Endothelial cell (in vitro differentiated cells): ENCODE measurements at regions not wholly inside any gene's neighbourhood (a gene's known extent, or its start where the extent isn't known, plus 50 kb on each side); places are given as distances from the start of the nearest gene placed in this dataset.

Experiments
- DNase-seq: peaks from one replicate; pipeline ENCODE4 v3.0.0; 2021; ENCODE audit warnings: low spot score
- H3K27ac Mint-ChIP-seq: one replicate; pipeline ENCODE4 v1.8.0; 2021; ENCODE audit warnings: mixed read lengths, inconsistent platforms; ENCODE audit not compliant: unreplicated experiment
- H3K27me3 Mint-ChIP-seq: one replicate; pipeline ENCODE4 v1.8.0; 2021; ENCODE audit warnings: mild to moderate bottlenecking, moderate library complexity, mixed read lengths, inconsistent platforms; ENCODE audit not compliant: unreplicated experiment
- H3K36me3 Mint-ChIP-seq: one replicate; pipeline ENCODE4 v1.8.0; 2021; ENCODE audit warnings: mild to moderate bottlenecking, low read depth, mixed read lengths, inconsistent platforms; ENCODE audit not compliant: unreplicated experiment
- H3K4me1 Mint-ChIP-seq: one replicate; pipeline ENCODE4 v1.8.0; 2021; ENCODE audit warnings: mild to moderate bottlenecking, mixed read lengths, inconsistent platforms; ENCODE audit not compliant: unreplicated experiment
- H3K4me3 Mint-ChIP-seq: one replicate; pipeline ENCODE4 v1.8.0; 2021; ENCODE audit warnings: mild to moderate bottlenecking, mixed read lengths, inconsistent platforms; ENCODE audit not compliant: unreplicated experiment
- H3K9me3 Mint-ChIP-seq: one replicate; pipeline ENCODE4 v1.8.0; 2021; ENCODE audit warnings: mixed read lengths, inconsistent platforms; ENCODE audit not compliant: unreplicated experiment
- CTCF ChIP-seq: fragments of 200-600 bp; sonication (generic); IDR thresholded peaks from one replicate; pipeline ENCODE4 v1.5.0; 2021; ENCODE audit warnings: antibody characterized with exemption; ENCODE audit not compliant: unreplicated experiment

- Mint-ChIP-seq H3K9me3 (no peaks in the 10 kb centered on the region), H3K36me3 (no peaks in the 10 kb centered on the region), H3K4me3 (no peak overlapping the region), H3K27ac (no peak overlapping the region), H3K4me1 (no peaks in the 10 kb centered on the region), H3K27me3 (peaks cover 5% of the 10 kb centered on the region)
- TF ChIP-seq CTCF = no peak
- no peak for DNase-seq
These were observed 224.4 kb upstream of the HS6ST1 start for GRCh38 chr2:128543036-128543435.

DNA sequence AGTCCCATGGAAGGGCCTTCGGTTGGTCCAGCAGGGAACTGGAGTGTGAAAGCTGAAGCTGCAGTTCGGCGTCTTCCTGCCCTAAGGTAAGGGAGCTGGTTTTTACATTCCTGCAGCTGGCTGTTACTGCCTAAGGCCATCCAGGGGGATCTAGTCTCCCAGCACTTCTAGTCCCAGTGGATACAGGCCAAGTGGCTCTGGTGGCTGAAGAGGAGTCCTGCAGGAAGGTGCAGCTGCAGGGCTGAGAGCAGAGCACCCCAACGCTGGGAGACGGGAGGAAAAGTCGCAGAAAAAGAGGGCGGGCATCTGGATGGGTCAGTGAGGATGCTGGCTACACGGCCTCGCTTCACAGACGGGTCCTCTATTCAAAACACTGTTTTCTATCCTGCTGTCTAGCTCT is 225.0 kb upstream of the HS6ST1 start:
- Mint-ChIP-seq H3K9me3 (no peaks in the 10 kb centered on the region), H3K4me3 (no peak overlapping the region), H3K36me3 (no peaks in the 10 kb centered on the region), H3K4me1 (no peaks in the 10 kb centered on the region), H3K27ac (no peak overlapping the region), H3K27me3 (peaks cover 5% of the 10 kb centered on the region)
- TF ChIP-seq CTCF = no peak
- no peak for DNase-seq

- no peak overlapping the region for H3K27ac Mint-ChIP-seq
- DNase-seq = no peak
- no peaks in the 10 kb centered on the region for H3K36me3 Mint-ChIP-seq
- no peaks in the 10 kb centered on the region for H3K9me3 Mint-ChIP-seq
- H3K4me3 Mint-ChIP-seq = no peak overlapping the region
- no peaks in the 10 kb centered on the region for H3K4me1 Mint-ChIP-seq
- TF ChIP-seq CTCF = no peak
- H3K27me3 Mint-ChIP-seq = peaks cover 5% of the 10 kb centered on the region
These were observed 225.8 kb upstream of the HS6ST1 start for GRCh38 chr2:128544321-128545037.

DNA sequence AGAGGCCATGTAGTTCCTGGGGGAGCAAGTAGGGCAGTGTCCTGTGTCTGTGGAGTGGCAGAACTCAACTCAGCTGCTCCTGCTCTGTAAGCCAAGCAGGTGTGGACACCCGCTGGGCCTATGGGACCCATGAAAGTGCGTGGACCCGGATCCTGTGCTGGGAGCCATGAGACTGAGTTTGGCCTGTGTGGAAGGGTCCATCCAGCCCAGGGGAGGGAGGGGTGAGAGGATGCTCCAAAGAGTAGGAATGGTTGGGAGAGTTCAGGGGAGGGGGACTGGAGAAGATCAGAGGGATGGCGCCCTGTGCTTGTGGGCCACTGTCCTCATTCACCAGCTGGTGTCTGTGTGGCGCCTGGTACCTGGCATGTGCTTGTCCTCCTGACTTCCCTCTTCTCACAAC is 226.4 kb upstream of the HS6ST1 start:
- no peak for DNase-seq
- Mint-ChIP-seq H3K36me3 (no peaks in the 10 kb centered on the region), H3K4me3 (no peak overlapping the region), H3K4me1 (peaks cover 2% of the 10 kb centered on the region), H3K27me3 (peaks cover 5% of the 10 kb centered on the region), H3K9me3 (no peaks in the 10 kb centered on the region), H3K27ac (no peak overlapping the region)
- TF ChIP-seq CTCF = no peak

DNA sequence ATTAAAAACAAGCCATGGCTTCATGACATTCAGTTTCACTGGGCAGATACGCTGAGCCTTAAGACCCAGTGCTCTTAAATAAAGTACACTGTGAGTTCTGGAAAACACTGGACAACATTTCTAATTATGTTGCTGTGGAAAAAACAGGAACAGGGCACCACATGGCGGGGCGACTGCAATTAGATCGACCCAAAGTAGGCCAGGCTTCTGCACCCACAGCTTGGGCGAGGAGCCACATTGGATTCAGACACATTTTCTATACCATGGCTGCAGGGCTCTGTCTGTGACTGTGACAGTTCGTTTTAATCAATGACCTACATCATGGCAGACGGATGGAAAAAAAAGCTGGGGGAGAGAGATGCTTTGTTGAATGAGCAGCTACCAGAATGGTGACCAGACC is 227.2 kb upstream of the HS6ST1 start:
- Mint-ChIP-seq H3K27me3 (peaks cover 5% of the 10 kb centered on the region), H3K9me3 (no peaks in the 10 kb centered on the region), H3K4me3 (no peak overlapping the region), H3K27ac (no peak overlapping the region), H3K4me1 (peaks cover 2% of the 10 kb centered on the region), H3K36me3 (peaks cover 4% of the 10 kb centered on the region)
- no peak for TF ChIP-seq CTCF
- DNase-seq = no peak
